ENCODE measurements at regions not wholly inside any gene's neighbourhood (a gene's known extent, or its start where the extent isn't known, plus 50 kb on each side); places are given as distances from the start of the nearest gene placed in this dataset.

DNA sequence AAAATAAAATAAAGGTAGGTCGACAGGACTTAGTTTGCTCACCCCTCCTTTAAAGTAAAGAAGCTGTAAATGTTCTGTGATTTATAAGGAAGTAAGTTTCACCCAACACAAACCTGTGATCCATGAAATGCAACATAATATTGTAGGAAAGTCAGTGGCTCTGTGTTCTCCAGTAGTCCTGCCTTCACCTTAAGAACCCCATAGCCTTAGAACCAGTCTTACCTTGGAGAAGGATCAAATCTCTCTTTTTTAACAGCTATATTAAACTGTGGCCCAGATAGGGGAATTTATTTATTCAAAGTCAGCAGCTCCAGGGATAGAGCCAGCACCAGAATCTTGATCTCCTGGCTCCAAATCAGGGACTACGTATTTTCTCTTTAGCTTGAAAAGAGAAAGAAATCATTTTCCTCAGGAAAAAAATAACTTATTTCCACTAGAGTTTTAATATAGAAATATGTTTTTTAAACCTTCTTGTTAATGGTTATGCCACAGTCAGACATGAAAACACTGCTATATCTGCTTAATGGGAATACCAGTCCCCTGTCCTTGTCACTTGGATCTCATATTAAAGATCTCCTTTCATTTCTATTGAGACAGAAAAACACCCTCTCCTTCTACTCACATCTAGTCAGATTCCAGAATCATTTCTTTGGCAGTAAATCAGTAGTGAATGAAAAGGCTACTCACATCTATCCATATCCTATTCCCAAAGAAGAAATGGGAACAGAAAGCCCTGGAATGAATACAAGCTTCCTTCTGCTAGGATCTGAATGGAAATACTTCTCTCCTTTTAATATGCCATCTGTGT lies 269.2 kb upstream of the TNC start:
- Histone ChIP-seq H3K9me3 (ENCODE audit: control insufficient read depth, low read depth, low read length) (peaks cover 3% of the 10 kb centered on the region), H3K79me2 (ENCODE audit: control insufficient read depth, insufficient read depth, low read length) (no peaks in the 10 kb centered on the region), H3K4me2 (ENCODE audit: control insufficient read depth, extremely low read depth, insufficient read depth, low read depth, low read length) (no peak overlapping the region), H3K36me3 (ENCODE audit: control insufficient read depth in 2 of 2, extremely low read depth in 1 of 2, insufficient read depth in 2 of 2, low read length in 2 of 2) (no peaks in the 10 kb centered on the region), H3K4me3 (ENCODE audit: control insufficient read depth in 2 of 3, extremely low read depth in 1 of 3, insufficient read depth in 2 of 3, low read depth in 1 of 3, low read length in 3 of 3) (no peak overlapping the region), H3K27me3 (ENCODE audit: control insufficient read depth, extremely low read depth, insufficient read depth, low read length) (no peaks in the 10 kb centered on the region), H3K9ac (ENCODE audit: control insufficient read depth, extremely low read depth, insufficient read depth, low read length) (no peak overlapping the region), H2AFZ (ENCODE audit: control insufficient read depth, low read length) (no peak overlapping the region), H3K27ac (ENCODE audit: control insufficient read depth, insufficient read depth, low read length) (no peak overlapping the region), H4K20me1 (ENCODE audit: control insufficient read depth, extremely low read depth, insufficient read depth, low read length) (no peaks in the 10 kb centered on the region), H3K4me1 (ENCODE audit: control insufficient read depth, extremely low read depth, insufficient read depth, low read length) (no peaks in the 10 kb centered on the region), H3K9me1 (ENCODE audit: control insufficient read depth, extremely low read depth, insufficient read depth, low read length) (no peaks in the 10 kb centered on the region)
- TF ChIP-seq EZH2 (IDR thresholded peaks at IDR 0.05; ENCODE audit: low read length): no peak
- no peak for TF ChIP-seq CTCF (optimal IDR thresholded peaks at IDR 0.05 in 1 of 3, IDR thresholded peaks at IDR 0.05 in 1 of 3, conservative IDR thresholded peaks at IDR 0.05 in 1 of 3; ENCODE audit: extremely low read depth in 1 of 3, insufficient read depth in 2 of 3, low read length in 3 of 3)
- FAIRE-seq: no peak
- no peak for DNase-seq (ENCODE audit: low read depth, low spot score)
- dilution Hi-C loops (cut with MboI; ENCODE audit: extremely low pct_ligation_motif_present, low sequenced_read_pairs): no loop called here

DNA sequence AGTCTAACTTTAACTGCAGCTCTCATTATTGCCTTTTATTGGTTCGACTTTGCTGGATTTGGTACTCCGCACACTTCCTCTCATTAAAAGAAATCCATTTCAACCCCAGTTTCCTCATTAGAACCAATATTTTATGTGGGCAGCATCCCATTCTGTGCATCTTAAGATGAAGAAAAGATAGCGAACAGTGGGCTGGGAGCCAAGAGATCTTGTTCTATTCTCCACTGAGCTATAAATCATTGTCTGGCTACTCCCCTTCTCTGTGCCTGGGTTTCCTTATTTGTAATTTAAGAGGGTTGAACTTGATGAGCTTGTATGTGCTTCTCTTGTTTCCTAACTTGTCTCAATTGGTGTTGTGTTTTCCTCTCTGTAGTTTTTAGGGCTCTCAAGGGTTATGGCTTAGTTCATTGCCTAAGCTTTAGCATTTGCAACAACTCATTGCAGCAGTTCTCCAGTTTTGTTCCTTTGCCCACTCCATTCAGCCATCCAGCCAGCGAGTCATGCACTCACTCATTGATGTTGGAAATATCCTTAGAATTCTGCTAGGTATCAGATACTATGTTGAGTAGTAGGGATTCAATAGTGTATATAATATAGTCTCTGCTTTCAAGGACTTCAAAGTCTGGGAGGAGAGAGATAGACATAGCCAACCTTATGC lies 273.3 kb upstream of the TNC start:
- dilution Hi-C loops (cut with MboI; ENCODE audit: extremely low pct_ligation_motif_present, low sequenced_read_pairs): no loop called here
- no peaks in the 10 kb centered on the region for H3K9me1 ChIP-seq (ENCODE audit: control insufficient read depth, extremely low read depth, insufficient read depth, low read length)
- peaks cover 22% of the 10 kb centered on the region for H3K4me1 ChIP-seq (ENCODE audit: control insufficient read depth, extremely low read depth, insufficient read depth, low read length)
- no peaks in the 10 kb centered on the region for H4K20me1 ChIP-seq (ENCODE audit: control insufficient read depth, extremely low read depth, insufficient read depth, low read length)
- H3K4me2 ChIP-seq (ENCODE audit: control insufficient read depth, extremely low read depth, insufficient read depth, low read depth, low read length): no peak overlapping the region
- no peaks in the 10 kb centered on the region for H3K9me3 ChIP-seq (ENCODE audit: control insufficient read depth, low read depth, low read length)
- H3K27me3 ChIP-seq (ENCODE audit: control insufficient read depth, extremely low read depth, insufficient read depth, low read length): no peaks in the 10 kb centered on the region
- no peaks in the 10 kb centered on the region for H3K79me2 ChIP-seq (ENCODE audit: control insufficient read depth, insufficient read depth, low read length)
- no peak overlapping the region for H3K4me3 ChIP-seq (ENCODE audit: control insufficient read depth in 2 of 3, extremely low read depth in 1 of 3, insufficient read depth in 2 of 3, low read depth in 1 of 3, low read length in 3 of 3)
- H3K9ac ChIP-seq (ENCODE audit: control insufficient read depth, extremely low read depth, insufficient read depth, low read length): no peak overlapping the region
- H2AFZ ChIP-seq (ENCODE audit: control insufficient read depth, low read length): no peak overlapping the region
- H3K36me3 ChIP-seq (ENCODE audit: control insufficient read depth in 2 of 2, extremely low read depth in 1 of 2, insufficient read depth in 2 of 2, low read length in 2 of 2): no peaks in the 10 kb centered on the region
- no peak for FAIRE-seq
- no peak overlapping the region for H3K27ac ChIP-seq (ENCODE audit: control insufficient read depth, insufficient read depth, low read length)
- DNase-seq (ENCODE audit: low read depth, low spot score): no peak
- TF ChIP-seq CTCF (optimal IDR thresholded peaks at IDR 0.05 in 1 of 3, IDR thresholded peaks at IDR 0.05 in 1 of 3, conservative IDR thresholded peaks at IDR 0.05 in 1 of 3; ENCODE audit: extremely low read depth in 1 of 3, insufficient read depth in 2 of 3, low read length in 3 of 3) (no peak), EZH2 (IDR thresholded peaks at IDR 0.05; ENCODE audit: low read length) (no peak)
